Stimulated activated CD4-positive, alpha-beta T cell treated with anti-CD3 and anti-CD28 coated beads, TNF-alpha, amount 100 ng/mL, for 24 hours (primary cell): ENCODE measurements at regions not wholly inside any gene's neighbourhood (a gene's known extent, or its start where the extent isn't known, plus 50 kb on each side); places are given as distances from the start of the nearest gene placed in this dataset.
A peak's percentile ranks its signal among the peaks of the same experiment; 100 is the strongest.

Experiments used
- DNase-seq, 3 experiments: peaks; one replicate each; pipeline ENCODE4 v3.0.0-alpha.2; 2020; ENCODE audit warnings: low read depth in 3 of 3

DNA sequence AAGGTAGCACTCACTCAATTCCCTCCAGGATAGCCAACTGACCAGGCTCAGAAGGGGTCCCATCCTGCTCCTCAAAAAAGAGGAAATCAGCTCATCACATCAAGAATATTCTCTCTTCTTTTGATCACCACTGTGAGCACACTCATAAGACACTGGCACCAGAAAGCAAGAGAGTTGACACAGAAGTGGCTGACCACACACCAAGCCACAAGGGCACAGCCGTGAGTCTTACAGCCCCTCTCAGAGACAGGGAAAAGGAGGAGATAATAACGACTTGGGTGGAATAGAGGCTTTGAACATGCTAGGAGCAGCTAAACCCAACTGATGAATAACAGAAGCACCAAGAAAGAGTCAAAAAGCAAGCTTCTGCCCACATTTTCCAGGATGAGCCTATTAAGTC is 249.1 kb upstream of the PREP start:
- no peak for DNase-seq

- DNase-seq, result no peak
These were observed 247.5 kb upstream of the PREP start for GRCh38 chr6:105650347-105650746.

DNA sequence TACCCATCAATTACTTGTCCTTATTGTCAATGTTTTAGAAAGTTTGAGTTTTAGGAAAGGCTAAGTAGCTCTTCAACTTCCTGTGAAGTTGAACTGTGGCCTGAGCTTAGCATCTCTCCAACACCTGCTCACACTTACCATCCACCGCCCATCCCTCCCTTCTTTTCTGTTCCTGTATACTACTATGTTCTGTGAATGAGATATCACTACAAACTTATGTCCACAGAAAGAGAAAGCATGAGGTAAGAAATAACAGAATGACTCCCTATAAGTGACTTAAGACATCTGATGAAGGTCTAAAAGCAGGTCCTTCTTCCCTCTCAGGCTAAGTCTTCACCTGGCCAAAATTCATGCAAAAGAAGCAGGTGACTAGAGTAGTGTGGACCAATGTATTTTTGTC is 246.3 kb upstream of the PREP start:
- DNase-seq, result no peak

DNA sequence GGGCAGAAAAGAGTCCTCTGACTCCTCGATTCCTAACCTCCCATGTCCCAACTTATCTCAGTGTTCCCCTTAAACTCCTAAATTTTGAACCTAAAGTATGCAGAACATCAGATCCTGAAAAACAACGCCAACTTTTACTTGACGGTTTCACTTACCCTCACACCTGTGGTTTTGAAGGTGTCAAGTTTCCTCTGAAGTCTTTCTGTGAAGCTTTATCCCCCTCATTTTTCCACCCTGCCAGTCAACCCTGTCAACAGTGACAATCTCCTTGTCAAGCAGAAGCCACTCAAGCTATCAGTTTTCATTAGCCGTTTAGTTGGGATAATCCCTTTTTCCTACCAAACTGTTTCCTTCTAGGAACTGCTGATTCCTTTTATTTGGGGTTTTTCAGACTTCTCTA is 245.4 kb upstream of the PREP start:
- no peak for DNase-seq

- peak in 2 of 3 experiments; percentile 15 to 16 for DNase-seq
These were observed 243.5 kb upstream of the PREP start for GRCh38 chr6:105646391-105646867.

DNA sequence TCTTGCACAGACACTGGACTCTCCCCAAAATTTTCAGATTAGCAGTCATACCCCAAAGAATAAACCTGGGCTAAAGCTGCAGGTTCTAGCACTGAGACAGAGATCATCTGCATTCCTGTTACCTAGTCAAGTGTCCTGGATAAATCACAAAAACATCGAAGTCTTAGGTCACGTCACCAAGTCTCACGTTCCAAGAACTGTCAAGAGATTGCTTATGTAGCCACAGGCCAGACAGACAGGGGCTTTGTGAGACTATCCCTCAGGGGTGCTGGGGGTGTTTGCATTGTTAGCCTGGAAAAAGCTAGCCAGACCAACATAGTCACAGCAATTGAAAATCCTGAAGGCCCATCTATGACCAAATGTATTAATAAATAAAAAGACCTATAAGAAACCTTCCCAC is 243.1 kb upstream of the PREP start:
- DNase-seq, result no peak

GRCh38 chr6:105645156-105645555 is 242.3 kb upstream of the PREP start:
- no peak for DNase-seq

GRCh38 chr6:105644691-105645090 is 241.8 kb upstream of the PREP start:
- DNase-seq, result no peak

DNA sequence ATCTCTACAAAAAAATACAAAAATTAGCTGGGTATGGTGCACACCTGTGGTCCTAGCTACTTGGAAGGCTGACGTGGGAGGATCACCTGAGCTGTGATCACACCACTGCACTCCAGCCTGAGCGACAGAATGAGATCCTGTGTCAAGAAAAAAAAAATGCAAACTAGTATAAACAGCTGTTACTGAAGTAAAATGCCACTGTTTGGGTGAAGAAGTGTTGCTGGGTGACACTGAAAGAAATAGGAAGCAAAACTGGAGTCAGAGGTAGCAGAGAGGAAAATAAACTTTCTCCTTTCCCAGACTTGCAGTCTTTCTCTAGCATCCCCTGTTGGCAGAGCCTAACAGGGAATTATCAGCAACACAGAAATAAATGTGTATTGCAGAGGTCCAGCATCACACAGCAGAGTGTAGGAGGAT is 241.2 kb upstream of the PREP start:
- no peak for DNase-seq

- DNase-seq, result no peak
These were observed 239.8 kb upstream of the PREP start for GRCh38 chr6:105642708-105643107.

GRCh38 chr6:105641504-105641903 is 238.6 kb upstream of the PREP start:
- DNase-seq, result no peak

DNA sequence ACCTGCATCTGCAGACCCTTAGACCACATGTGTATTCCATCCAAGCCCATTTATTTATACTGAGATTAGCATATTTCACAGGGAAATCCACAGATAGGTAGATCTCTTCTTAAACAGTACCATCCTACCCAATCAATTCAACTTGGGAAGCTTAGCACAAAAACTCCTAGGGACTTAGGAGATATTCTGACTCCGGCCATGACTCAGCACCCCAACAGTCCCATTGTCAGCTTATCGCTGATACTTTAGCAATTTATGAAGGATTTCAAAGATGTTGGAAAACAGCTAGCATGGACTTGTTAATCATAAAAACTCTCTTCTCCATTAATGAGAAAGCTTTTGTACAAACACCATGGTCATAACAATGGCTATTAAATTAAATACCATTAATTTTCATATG is 236.2 kb upstream of the PREP start:
- no peak for DNase-seq

DNA sequence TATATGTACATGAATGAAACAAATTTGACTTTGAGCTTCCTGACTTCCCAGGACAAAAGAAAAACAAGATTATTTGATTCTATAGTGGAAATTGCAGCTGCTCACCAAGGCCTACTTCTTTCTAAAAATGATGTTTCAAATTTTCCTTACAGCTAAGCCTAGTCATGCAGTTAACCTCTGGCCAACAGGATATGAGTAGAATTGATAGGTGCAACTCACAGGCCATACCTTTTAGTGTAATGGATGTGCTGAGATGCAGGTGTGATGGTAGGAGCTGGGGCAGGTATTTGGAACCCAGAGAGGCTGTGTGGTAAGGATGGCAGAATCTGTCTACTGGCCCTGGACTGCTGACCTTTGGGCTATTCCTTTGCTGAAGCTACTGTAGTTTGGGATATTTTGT is 230.9 kb upstream of the PREP start:
- no peak for DNase-seq

DNA sequence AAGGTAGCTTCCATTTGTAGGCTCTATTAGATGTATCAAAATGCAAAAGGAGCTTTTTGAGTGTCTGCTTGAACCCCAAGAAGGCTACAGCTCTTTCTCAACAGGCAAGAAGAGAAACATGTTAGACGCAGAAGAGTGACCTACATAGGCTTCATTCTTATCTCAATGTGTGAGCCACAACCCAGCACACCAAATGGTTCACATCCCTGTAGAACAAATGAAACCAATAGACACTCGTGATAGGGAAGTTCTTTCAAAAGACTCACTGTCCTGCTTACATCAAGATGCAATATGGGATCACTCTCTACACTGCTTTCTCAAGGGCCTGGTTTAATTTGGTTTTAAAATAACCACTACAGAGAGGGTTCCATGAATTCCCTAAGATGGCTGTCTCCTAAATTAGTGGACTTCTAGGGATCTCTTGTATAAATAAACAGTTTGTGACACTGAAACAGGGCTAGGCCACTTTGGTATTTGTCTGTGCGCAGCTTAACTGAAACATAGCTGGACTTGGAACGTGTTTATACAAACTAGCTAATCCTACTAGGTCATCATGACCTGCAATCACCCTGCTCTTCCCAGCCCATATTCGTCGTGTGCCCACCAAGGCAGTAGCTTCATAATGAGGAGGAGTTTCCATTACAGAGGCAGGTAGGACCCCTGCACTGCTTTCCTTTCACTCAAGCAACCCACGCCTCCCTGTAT is 225.4 kb upstream of the PREP start:
- no peak for DNase-seq

GRCh38 chr6:105626295-105627158 is 223.6 kb upstream of the PREP start:
- no peak for DNase-seq

DNA sequence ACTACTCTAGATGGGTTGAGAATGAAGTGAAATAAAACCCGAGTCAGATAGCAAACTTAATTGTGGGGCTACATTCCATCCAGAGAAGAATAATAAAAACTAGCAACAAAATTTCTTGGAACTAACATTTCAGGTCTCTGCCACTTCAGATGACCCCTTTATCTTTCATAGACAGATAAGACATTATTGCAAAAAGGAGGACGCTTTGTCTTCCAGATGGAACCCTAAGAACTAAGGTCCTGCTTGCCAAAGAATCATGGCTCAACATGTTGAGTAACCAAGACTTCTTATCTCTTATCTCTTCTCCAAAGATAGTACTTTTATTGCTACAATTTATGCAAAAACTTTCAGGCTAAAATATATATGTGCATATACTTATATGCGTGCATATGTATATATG is 221.1 kb upstream of the PREP start:
- DNase-seq, result no peak

- DNase-seq, result no peak
These were observed 219.3 kb upstream of the PREP start for GRCh38 chr6:105622226-105622625.

GRCh38 chr6:105621564-105622175 is 218.8 kb upstream of the PREP start:
- DNase-seq, result no peak

DNA sequence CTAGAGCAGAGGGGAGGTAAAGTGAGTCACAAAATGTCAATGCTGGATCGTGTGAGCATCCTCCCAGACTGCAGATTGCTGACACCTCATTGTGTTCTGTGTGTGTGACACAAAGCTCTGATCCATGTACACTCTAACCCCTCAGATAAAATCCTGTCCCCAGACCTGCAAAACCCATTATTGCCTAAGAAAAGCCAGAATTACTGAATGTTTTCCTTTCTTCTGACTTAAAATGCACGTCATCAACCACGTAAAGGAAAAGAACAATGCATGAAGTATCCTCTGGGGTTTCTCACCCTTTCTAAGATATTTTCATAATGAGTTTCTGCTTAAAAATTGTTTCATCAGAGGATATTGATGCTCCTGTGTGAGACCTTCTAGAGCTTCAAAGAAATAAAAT is 218.0 kb upstream of the PREP start:
- DNase-seq, result no peak

DNA sequence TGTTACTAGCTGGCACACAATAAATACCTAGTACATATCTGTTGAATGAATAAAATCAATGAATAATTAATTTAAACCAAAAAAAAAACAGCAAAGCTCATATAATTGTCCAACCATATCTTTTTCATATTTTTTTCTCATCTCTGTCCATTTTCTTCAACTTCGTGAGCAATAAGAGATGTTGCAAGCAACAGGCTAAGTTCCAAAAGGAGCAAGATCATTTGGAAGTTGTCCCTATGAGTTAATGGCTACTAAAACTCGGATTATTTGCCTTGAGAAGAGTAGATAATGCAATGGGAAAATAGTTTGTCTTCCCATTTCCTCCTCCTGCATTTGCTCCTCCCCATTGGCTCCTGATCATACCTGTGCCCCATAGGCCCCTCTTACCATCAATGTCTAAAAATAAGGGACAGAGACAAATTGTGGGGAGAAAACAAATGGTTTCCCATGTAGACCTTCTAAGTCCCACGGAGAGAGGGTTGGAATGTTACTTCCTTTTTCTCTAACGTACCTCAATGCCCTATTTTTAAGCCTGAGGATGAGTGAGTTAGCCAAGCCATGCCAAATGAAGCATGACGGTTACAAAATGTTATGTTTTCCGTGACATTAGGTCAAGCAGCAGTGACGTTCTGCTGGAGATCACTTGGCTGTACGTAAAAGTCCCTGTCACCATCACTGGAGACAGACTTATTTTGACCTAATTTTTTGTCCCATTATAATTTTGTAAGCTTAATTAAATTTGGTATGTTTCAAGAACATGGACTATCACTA is 217.3 kb upstream of the PREP start:
- no peak for DNase-seq

GRCh38 chr6:105618247-105618646 is 215.4 kb upstream of the PREP start:
- DNase-seq, result no peak

DNA sequence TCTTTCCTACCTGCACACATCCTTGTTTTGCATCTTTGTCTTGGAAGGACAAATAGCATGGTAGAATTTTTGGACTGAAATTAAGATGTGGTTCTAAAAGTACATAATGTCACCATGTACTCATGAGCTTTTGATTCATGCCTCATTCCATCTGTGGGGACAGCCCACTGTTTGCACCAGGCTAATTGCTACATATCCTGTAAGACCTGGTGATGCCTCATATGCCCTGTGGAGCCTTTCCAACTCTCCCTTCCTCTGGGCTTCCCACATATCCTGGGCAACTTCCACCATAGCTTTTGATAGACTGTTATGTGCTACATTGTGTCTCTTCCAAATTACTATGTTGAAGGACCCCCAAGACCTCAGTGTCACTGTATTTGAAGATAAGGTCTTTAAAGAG is 213.6 kb upstream of the PREP start:
- no peak for DNase-seq
